HG02938 (cell line): ENCODE measurements at regions not wholly inside any gene's neighbourhood (a gene's known extent, or its start where the extent isn't known, plus 50 kb on each side); places are given as distances from the start of the nearest gene placed in this dataset.
A peak's percentile ranks its signal among the peaks of the same experiment; 100 is the strongest.

Experiments
- ATAC-seq: cut with Tn5 transposase; IDR thresholded peaks from one replicate; pipeline ENCODE4 v1.9.1; 2021; ENCODE audit warnings: mild to moderate bottlenecking, moderate library complexity; ENCODE audit not compliant: unreplicated experiment

GRCh38 chr5:68447136-68447929, 231.8 kb downstream of the PIK3R1 start:
- no peak for ATAC-seq

DNA sequence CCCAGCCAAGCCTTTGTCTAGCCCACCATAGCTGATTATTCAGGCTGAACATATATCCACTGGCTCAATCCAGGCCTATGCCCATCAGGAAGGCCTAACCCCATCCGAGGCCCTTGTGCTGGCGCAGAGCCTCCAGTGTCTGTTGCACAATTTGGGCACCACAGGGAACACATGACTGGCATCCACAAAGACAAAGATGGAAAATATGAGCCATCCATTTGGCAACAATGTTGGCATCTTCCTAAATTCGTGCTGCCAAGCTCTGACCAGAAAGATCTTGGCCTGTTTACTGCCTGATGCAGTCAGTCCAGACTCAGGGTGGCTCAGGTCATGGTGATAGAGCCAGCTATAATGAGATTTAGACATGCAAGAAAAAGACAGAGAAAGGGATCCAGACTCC, 233.8 kb downstream of the PIK3R1 start:
- ATAC-seq = no peak

- no peak for ATAC-seq
Measured at GRCh38 chr5:68450245-68450852, 234.8 kb downstream of the PIK3R1 start.

GRCh38 chr5:68452286-68452685, 236.7 kb downstream of the PIK3R1 start:
- ATAC-seq = no peak

GRCh38 chr5:68454172-68454571, 238.6 kb downstream of the PIK3R1 start:
- no peak for ATAC-seq

- no peak for ATAC-seq
Measured at GRCh38 chr5:68454766-68455165, 239.2 kb downstream of the PIK3R1 start.

GRCh38 chr5:68455216-68455615, 239.7 kb downstream of the PIK3R1 start:
- ATAC-seq = no peak

GRCh38 chr5:68456756-68457217, 241.2 kb downstream of the PIK3R1 start:
- no peak for ATAC-seq

GRCh38 chr5:68457285-68457684, 241.7 kb downstream of the PIK3R1 start:
- ATAC-seq = no peak

GRCh38 chr5:68458416-68459021, 243.0 kb downstream of the PIK3R1 start:
- no peak for ATAC-seq

- no peak for ATAC-seq
Measured at GRCh38 chr5:68459093-68459809, 243.7 kb downstream of the PIK3R1 start.

DNA sequence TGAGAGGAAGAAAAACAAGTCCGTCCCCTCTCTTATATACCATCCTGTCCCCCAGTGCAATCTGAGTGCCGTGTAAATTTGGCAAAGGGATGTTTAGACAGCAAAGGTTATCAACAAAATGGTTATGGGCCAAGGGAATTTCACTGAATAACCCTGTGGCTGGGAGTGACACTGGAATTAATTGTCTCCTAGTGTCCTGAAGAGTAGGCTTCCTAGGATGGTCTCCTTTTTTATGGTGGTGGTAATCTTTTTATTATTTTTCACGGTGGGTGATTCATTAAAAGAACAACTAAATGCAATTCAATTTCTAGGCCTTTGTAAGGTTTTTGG, 244.2 kb downstream of the PIK3R1 start:
- no peak for ATAC-seq

DNA sequence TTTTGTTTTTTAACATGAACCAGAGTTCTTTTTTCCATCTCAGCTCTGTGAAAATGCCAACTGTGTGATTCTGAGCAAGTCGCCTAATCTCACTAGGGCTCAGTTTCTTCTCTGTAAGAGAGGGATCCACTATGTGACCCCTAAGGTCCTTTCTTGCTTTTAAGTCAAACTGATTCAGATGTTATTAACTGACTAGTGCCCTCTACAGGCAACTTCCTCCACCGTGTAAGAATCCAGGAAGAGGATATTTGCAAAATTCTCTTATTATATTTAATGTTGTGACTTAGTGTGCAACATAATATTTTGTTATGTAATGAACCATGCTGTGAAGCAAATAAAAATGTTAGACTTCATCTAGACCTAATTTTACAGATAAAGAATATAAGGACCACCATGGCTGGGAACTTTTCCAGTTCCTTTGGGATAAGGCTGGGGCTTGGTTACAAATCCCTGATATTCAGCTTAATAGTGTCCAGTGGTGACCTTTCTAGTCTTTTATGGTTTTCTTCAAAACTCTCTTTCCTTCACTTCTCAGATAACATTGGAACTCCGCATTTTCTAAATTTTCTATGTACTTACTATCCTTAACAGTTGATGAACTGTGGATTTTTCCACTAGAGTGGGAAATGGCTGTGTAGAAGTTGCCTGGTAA, 244.7 kb downstream of the PIK3R1 start:
- no peak for ATAC-seq

DNA sequence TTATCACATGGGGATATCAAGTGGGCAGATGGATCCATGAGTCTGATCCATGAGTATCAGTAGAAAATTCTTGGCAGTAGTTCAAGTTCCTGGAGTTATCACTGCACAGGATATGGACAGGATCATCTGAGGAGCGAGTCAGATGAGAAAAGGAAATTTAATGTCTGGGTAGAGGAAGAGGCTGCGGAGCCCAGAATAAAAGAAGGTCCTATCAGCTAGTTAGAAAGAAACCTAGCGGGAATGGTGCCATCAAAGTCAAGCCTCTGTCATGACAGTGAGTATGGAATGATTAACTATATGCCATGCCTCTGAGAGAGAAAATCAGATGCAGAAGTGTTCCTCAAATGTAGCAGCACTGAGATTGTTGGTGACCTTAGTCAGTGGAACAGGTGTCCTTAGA, 248.1 kb downstream of the PIK3R1 start:
- ATAC-seq = no peak

GRCh38 chr5:68464424-68464823, 248.9 kb downstream of the PIK3R1 start:
- peak; percentile 54 for ATAC-seq

GRCh38 chr5:68465133-68465532, 249.6 kb downstream of the PIK3R1 start:
- ATAC-seq = no peak

GRCh38 chr5:68465934-68466551, 250.5 kb downstream of the PIK3R1 start:
- ATAC-seq = no peak

- ATAC-seq = no peak
Measured at GRCh38 chr5:68467208-68467607, 251.7 kb downstream of the PIK3R1 start.

DNA sequence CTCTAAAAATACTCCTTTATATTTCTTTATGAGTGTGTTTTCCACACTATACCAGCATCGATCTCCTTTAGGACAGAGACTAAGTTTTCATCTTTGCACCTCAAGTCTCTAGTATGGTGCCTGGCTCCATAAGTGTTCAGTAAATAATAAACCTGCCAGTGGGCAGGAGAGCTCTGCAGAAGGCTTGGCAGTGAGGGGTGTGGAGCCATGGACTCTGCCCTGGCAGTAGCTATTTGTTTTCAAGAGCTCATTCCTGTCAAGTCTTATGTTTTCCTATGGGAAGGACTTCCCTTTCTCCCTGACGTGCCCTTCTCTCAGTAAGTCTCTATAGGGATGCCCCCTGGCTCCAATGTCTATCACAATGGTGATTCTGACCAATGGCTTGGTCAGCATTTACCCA, 252.2 kb downstream of the PIK3R1 start:
- no peak for ATAC-seq

DNA sequence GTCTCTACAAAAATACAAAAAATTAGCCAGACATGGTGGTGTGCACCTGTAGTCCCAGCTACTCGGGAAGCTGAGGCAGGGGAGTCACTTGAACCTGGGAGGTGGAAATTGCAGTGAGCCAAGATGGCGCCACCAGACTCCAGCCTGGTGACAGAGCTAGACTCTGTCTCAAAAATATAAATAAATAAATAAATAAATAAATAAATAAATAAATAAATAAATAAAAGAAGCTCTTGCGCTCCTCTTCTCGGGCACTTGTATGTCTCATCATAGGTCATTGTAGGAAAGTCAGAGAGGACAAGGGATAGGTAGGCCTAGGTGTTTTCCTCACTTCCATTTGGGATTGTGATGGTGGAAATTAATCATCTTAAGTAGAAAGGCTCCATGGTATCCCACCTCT, 252.8 kb downstream of the PIK3R1 start:
- no peak for ATAC-seq
